Ishikawa (cell line): ENCODE measurements at regions not wholly inside any gene's neighbourhood (a gene's known extent, or its start where the extent isn't known, plus 50 kb on each side); places are given as distances from the start of the nearest gene placed in this dataset.

Experiments used
- CREB1 ChIP-seq: IDR thresholded peaks from 2 replicates; pipeline ENCODE4 v1.6.1; 2012; ENCODE audit warnings: low read depth
- EGR1 ChIP-seq: IDR thresholded peaks from 2 replicates; pipeline ENCODE4 v1.6.1; 2012
- EP300 ChIP-seq: IDR thresholded peaks from 2 replicates; pipeline ENCODE4 v1.6.1; 2012; ENCODE audit warnings: borderline replicate concordance
- FOXM1 ChIP-seq: IDR thresholded peaks from 2 replicates; pipeline ENCODE4 v1.6.1; 2012; ENCODE audit warnings: low read depth, borderline replicate concordance
- NFIC ChIP-seq: IDR thresholded peaks from 2 replicates; pipeline ENCODE4 v1.6.1; 2012
- RAD21 ChIP-seq: IDR thresholded peaks from 2 replicates; pipeline ENCODE4 v1.6.1; 2012; ENCODE audit warnings: low read depth
- REST ChIP-seq: IDR thresholded peaks from 2 replicates; pipeline ENCODE4 v1.6.1; 2012; ENCODE audit warnings: low read depth, mild to moderate bottlenecking
- TAF1 ChIP-seq: IDR thresholded peaks from 2 replicates; pipeline ENCODE4 v1.6.1; 2012; ENCODE audit warnings: low read depth, mild to moderate bottlenecking
- TCF12 ChIP-seq: IDR thresholded peaks from 2 replicates; pipeline ENCODE4 v1.6.1; 2012; ENCODE audit warnings: low read depth
- TEAD4 ChIP-seq: IDR thresholded peaks from 2 replicates; pipeline ENCODE4 v1.6.1; 2012
- YY1 ChIP-seq: IDR thresholded peaks from 2 replicates; pipeline ENCODE4 v1.6.1; 2012; ENCODE audit warnings: low read depth
- ZBTB7A ChIP-seq: IDR thresholded peaks from 2 replicates; pipeline ENCODE4 v1.6.1; 2012; ENCODE audit warnings: low read depth
- TF ChIP-seq, protein P1 (sequence below): IDR thresholded peaks from 2 replicates; pipeline ENCODE4 v1.6.1; 2012

- TF ChIP-seq TAF1 (no peak), EP300 (no peak), FOXM1 (no peak), ZBTB7A (no peak), RAD21 (no peak), TCF12 (no peak), TEAD4 (no peak), REST (no peak), EGR1 (no peak), CREB1 (no peak), YY1 (no peak), NFIC (no peak)
- TF ChIP-seq, protein P1, sequence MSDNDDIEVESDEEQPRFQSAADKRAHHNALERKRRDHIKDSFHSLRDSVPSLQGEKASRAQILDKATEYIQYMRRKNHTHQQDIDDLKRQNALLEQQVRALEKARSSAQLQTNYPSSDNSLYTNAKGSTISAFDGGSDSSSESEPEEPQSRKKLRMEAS = no peak
These were observed 520.4 kb upstream of the FLRT2 start for GRCh38 chr14:85009506-85009905.
